Adrenal gland (tissue), 9 donors: ENCODE measurements at regions not wholly inside any gene's neighbourhood (a gene's known extent, or its start where the extent isn't known, plus 50 kb on each side); places are given as distances from the start of the nearest gene placed in this dataset.

ENCODE experiments used
- DNase-seq, 7 donors: peaks; one replicate each; pipeline ENCODE4 v3.0.0-alpha.2; 2019 to 2020
- H3K27ac ChIP-seq, 5 donors: fragments of 200-600 bp; sonication (generic) in 4 of 5; 1 replicate in 3 of 5; 2 replicates in 2 of 5; pipeline versions ENCODE4 v1.5.1 to v1.8.0; 2016 to 2020; ENCODE audit warnings: mild to moderate bottlenecking in 1 of 5
- H3K27me3 ChIP-seq: fragments of 200-600 bp; 2 replicates; pipeline ENCODE4 v1.8.0; 2021
- H3K36me3 ChIP-seq, 2 donors: fragments of 200-600 bp; replicated peaks in 1 of 2; 1 replicate in 1 of 2; 2 replicates in 1 of 2; pipeline versions ENCODE4 v1.5.1 to v1.8.0; 2018 to 2022
- H3K4me1 ChIP-seq, 2 donors: fragments of 200-600 bp; replicated peaks in 1 of 2; 1 replicate in 1 of 2; 2 replicates in 1 of 2; pipeline versions ENCODE4 v1.5.1 to v1.8.0; 2018 to 2021
- H3K4me3 ChIP-seq, 4 donors: fragments of 200-600 bp; sonication (generic) in 3 of 4; one replicate each; pipeline ENCODE4 v1.5.1; 2016 to 2018
- H3K9me3 ChIP-seq, 3 donors: fragments of 200-600 bp; sonication (generic) in 1 of 3; replicated peaks in 1 of 3; 1 replicate in 2 of 3; 2 replicates in 1 of 3; pipeline versions ENCODE4 v1.5.1 to v1.8.0; 2016 to 2021
- CTCF ChIP-seq, 6 experiments: fragments of 450-650 bp in 4 of 6; fragments of 200-600 bp in 2 of 6; sonication (generic) in 1 of 6; IDR thresholded peaks; 1 replicate in 5 of 6; 2 replicates in 1 of 6; pipeline versions ENCODE4 v1.5.1 to v1.8.0; 2016 to 2021; ENCODE audit warnings: antibody characterized with exemption in 6 of 6, mild to moderate bottlenecking in 2 of 6, moderate library complexity in 1 of 6
- POLR2A ChIP-seq, 2 donors: fragments of 450-650 bp; IDR thresholded peaks; one replicate each; pipeline ENCODE4 v1.6.1; 2017; ENCODE audit warnings: antibody characterized with exemption in 2 of 2, mild to moderate bottlenecking in 2 of 2, moderate library complexity in 1 of 2
- WGBS, 4 donors: extraction: QIAGEN DNeasy Blood & Tissue Kit in 2 of 4; methylation state at CpG; one replicate each; pipeline versions ENCODE4 v1.1.5 to v1.1.7; 2013 to 2017; 5-methylcytosine and 5-hydroxymethylcytosine counted together
- intact Hi-C, 2 donors: fragments of 100-400 bp; cut with DNase I; formaldehyde crosslinking; loops; one replicate each; pipeline versions ENCODE4 v1.14.1 to v1.15.0; 2022 to 2023
- donor health status: healthy with polysubstance abuse.
- donor health status: Bipolar disorder and iron deficiency.
- donor health status: DM: yes; HTN: yes; CAD: no.
- donor health status: DM: no; HTN: no; CAD: no.
- donor health status: DM: no; HTN: no; CAD: no.

- intact Hi-C loops = no loop called here
- Histone ChIP-seq H3K36me3 (no peaks in the 10 kb centered on the region), H3K4me3 (no peak overlapping the region), H3K4me1 (no peaks in the 10 kb centered on the region), H3K27me3 (no peaks in the 10 kb centered on the region), H3K9me3 (no peaks in the 10 kb centered on the region), H3K27ac (no peak overlapping the region)
- no peak for DNase-seq
- TF ChIP-seq CTCF (IDR thresholded peaks at IDR 0.05) = no peak
- TF ChIP-seq POLR2A (IDR thresholded peaks at IDR 0.05) = no peak
- 59 to 60% (median 60%) methylated on average over 5 of the region's 5 CpGs for WGBS, 4 donors
Observed at GRCh38 chr1:166327886-166328285, 161.1 kb upstream of the FAM78B start.

- WGBS, 4 donors = 69 to 88% (median 81%) methylated on average over 1 of the region's 1 CpG
- no peak overlapping the region for H3K27ac ChIP-seq
- no peaks in the 10 kb centered on the region for H3K9me3 ChIP-seq
- DNase-seq = no peak
- no peak for TF ChIP-seq CTCF (IDR thresholded peaks at IDR 0.05)
- TF ChIP-seq POLR2A (IDR thresholded peaks at IDR 0.05) = no peak
- no peaks in the 10 kb centered on the region for H3K4me1 ChIP-seq
- H3K36me3 ChIP-seq = no peaks in the 10 kb centered on the region
- H3K27me3 ChIP-seq = no peaks in the 10 kb centered on the region
- intact Hi-C loops = no loop called here
- no peak overlapping the region for H3K4me3 ChIP-seq
Observed at GRCh38 chr1:166328956-166329355, 162.2 kb upstream of the FAM78B start.

GRCh38 chr1:166330096-166330495, 163.3 kb upstream of the FAM78B start:
- Histone ChIP-seq H3K9me3 (no peaks in the 10 kb centered on the region), H3K36me3 (no peaks in the 10 kb centered on the region), H3K4me1 (no peaks in the 10 kb centered on the region), H3K4me3 (no peak overlapping the region), H3K27ac (no peak overlapping the region), H3K27me3 (no peaks in the 10 kb centered on the region)
- intact Hi-C loops = no loop called here
- TF ChIP-seq POLR2A (IDR thresholded peaks at IDR 0.05) (no peak), CTCF (IDR thresholded peaks at IDR 0.05) (no peak)
- DNase-seq = no peak
- 40 to 67% (median 51%) methylated on average over 1 of the region's 1 CpG for WGBS, 4 donors

- no peak for DNase-seq
- WGBS, 4 donors = 51 to 77% (median 75%) methylated on average over 2 of the region's 2 CpGs
- intact Hi-C loops = no loop called here
Observed at GRCh38 chr1:166338105-166338504, 171.3 kb upstream of the FAM78B start.

More at GRCh38 chr1:166338105-166338504, 171.3 kb upstream of the FAM78B start:
- no peaks in the 10 kb centered on the region for H3K36me3 ChIP-seq
- no peak overlapping the region for H3K27ac ChIP-seq
- H3K4me1 ChIP-seq = no peaks in the 10 kb centered on the region
- H3K9me3 ChIP-seq = no peaks in the 10 kb centered on the region
- TF ChIP-seq POLR2A (IDR thresholded peaks at IDR 0.05) = no peak
- TF ChIP-seq CTCF (IDR thresholded peaks at IDR 0.05) = no peak
- H3K27me3 ChIP-seq = no peaks in the 10 kb centered on the region
- no peak overlapping the region for H3K4me3 ChIP-seq
